ENCODE measurements at regions not wholly inside any gene's neighbourhood (a gene's known extent, or its start where the extent isn't known, plus 50 kb on each side); places are given as distances from the start of the nearest gene placed in this dataset.

GRCh38 chr10:78529262-78529661, 495.6 kb downstream of the RPS24 start:
- TF ChIP-seq CTCF (IDR thresholded peaks at IDR 0.05) (no peak), ZFX (IDR thresholded peaks at IDR 0.05; ENCODE audit: borderline replicate concordance) (no peak)

Data from 22Rv1 (cell line).